ENCODE measurements at regions not wholly inside any gene's neighbourhood (a gene's known extent, or its start where the extent isn't known, plus 50 kb on each side); places are given as distances from the start of the nearest gene placed in this dataset.
"Not testable (repeated sequence)": the region's sequence is repeated elsewhere in the genome, so short reads cannot be mapped to it uniquely, and the experiment has no call there.

GRCh38 chr15:70374096-70374495 lies 276.4 kb upstream of the TLE3 start:
- Mint-ChIP-seq H3K36me3 (ENCODE audit: low read depth) (no peaks in the 10 kb centered on the region), H3K27me3 (ENCODE audit: insufficient read depth) (peaks cover 52% of the 10 kb centered on the region), H3K9me3 (no peaks in the 10 kb centered on the region), H3K4me3 (no peak overlapping the region), H3K4me1 (ENCODE audit: low read depth) (peaks cover 21% of the 10 kb centered on the region), H3K27ac (no peak overlapping the region)
- TF ChIP-seq CTCF (IDR thresholded peaks at IDR 0.05), result no peak
- no peak for DNase-seq

DNA sequence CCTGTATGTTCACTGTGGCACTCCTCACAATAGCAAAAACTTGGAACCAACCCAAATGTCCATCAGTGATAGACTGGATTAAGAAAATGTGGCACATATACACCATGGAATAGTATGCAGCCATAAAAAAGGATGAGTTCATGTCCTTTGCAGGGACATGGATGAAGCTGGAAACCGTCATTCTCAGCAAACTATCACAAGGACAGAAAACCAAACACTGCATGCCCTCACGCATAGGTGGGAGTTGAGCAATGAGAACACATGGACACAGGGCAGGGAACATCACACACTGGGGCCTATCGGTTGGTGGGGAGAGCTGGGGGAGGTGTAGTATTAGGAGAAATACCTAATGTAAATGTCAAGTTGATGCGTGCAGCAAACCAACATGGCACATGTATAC lies 275.7 kb upstream of the TLE3 start:
- H3K4me3 Mint-ChIP-seq; H3K36me3 Mint-ChIP-seq (ENCODE audit: low read depth); DNase-seq; H3K9me3 Mint-ChIP-seq; H3K27ac Mint-ChIP-seq: not testable (repeated sequence)
- H3K4me1 Mint-ChIP-seq (ENCODE audit: low read depth), result peaks cover 21% of the 10 kb centered on the region
- peaks cover 47% of the 10 kb centered on the region for H3K27me3 Mint-ChIP-seq (ENCODE audit: insufficient read depth)

DNA sequence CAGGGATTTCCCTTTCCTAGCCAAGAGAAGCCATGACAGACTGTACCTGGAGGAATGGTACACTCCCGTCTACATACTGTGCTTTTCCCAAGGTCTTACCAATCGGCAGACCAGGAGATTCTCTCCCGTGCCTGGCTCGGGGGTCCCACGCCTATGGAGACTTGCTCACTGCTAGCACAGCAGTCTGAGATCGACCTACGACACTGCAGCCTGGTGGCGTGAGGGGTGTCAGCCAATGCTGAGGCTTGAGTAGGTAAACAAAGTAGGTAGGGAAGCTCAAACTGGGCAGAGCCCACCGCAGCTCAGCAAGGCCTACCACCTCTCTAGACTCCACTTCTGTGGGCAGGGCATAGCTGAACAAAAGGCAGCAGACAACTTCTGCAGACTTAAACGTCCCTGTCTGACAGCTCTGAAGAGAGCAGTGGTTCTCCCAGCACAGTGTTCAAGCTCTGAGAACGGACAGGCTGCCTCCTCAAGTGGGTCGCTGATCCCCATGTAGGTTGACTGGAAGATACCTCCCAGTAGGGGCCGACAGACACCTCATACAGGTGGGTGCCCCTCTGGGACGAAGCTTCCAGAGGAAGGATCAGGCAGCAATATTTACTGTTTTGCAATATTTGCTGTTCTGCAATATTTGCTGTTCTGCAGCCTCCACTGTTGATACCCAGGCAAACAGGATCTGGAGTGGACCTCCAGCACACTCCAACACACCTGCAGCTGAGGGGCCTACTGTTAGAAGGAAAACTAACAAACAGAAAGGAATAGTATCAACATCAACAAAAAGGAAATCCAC lies 270.4 kb upstream of the TLE3 start:
- H3K4me3 Mint-ChIP-seq; H3K36me3 Mint-ChIP-seq (ENCODE audit: low read depth); H3K9me3 Mint-ChIP-seq; H3K4me1 Mint-ChIP-seq (ENCODE audit: low read depth); DNase-seq; H3K27ac Mint-ChIP-seq: not testable (repeated sequence)
- peaks cover 25% of the 10 kb centered on the region for H3K27me3 Mint-ChIP-seq (ENCODE audit: insufficient read depth)

- H3K4me3 Mint-ChIP-seq; H3K4me1 Mint-ChIP-seq (ENCODE audit: low read depth); DNase-seq; H3K9me3 Mint-ChIP-seq; H3K27ac Mint-ChIP-seq; H3K36me3 Mint-ChIP-seq (ENCODE audit: low read depth): not testable (repeated sequence)
- peaks cover 14% of the 10 kb centered on the region for H3K27me3 Mint-ChIP-seq (ENCODE audit: insufficient read depth)
Measured at GRCh38 chr15:70364023-70364422, 266.3 kb upstream of the TLE3 start.

GRCh38 chr15:70362886-70363285 lies 265.2 kb upstream of the TLE3 start:
- DNase-seq, result no peak
- peak; percentile 79 for TF ChIP-seq CTCF (IDR thresholded peaks at IDR 0.05)
- Mint-ChIP-seq H3K4me3 (no peak overlapping the region), H3K36me3 (ENCODE audit: low read depth) (no peaks in the 10 kb centered on the region), H3K27ac (no peak overlapping the region), H3K27me3 (ENCODE audit: insufficient read depth) (peaks cover 19% of the 10 kb centered on the region), H3K9me3 (no peaks in the 10 kb centered on the region; the same call in 1 of the 2 replicates), H3K4me1 (ENCODE audit: low read depth) (peaks cover 6% of the 10 kb centered on the region; the same call in 1 of the 2 replicates)

- no peak overlapping the region for H3K4me3 Mint-ChIP-seq
- no peak overlapping the region for H3K27ac Mint-ChIP-seq
- H3K36me3 Mint-ChIP-seq (ENCODE audit: low read depth), result no peaks in the 10 kb centered on the region
- TF ChIP-seq CTCF (IDR thresholded peaks at IDR 0.05), result no peak
- DNase-seq, result no peak
- peaks cover 6% of the 10 kb centered on the region; the same call in 1 of the 2 replicates for H3K4me1 Mint-ChIP-seq (ENCODE audit: low read depth)
- no peaks in the 10 kb centered on the region; the same call in 1 of the 2 replicates for H3K9me3 Mint-ChIP-seq
- H3K27me3 Mint-ChIP-seq (ENCODE audit: insufficient read depth), result peaks cover 21% of the 10 kb centered on the region
Measured at GRCh38 chr15:70362350-70362749, 264.6 kb upstream of the TLE3 start.

DNA sequence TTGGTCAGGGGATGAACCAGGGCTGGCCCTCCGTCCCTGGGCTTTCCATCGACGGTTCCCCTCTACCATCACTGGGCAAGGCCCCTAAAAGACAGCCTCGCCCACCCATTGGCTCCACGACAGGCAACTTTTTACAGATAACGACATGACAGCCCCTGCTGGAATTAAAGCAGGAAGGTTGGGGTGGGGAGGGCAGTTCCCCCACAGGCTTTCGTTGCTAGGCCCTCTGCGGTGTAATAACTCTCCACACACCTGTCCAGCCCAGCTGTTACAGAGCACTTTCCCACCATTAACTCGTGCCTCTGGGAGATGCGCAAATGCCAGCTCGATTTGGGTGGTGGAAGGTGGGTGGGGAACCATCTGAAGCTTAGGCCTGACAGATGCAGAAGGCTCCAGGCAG lies 264.2 kb upstream of the TLE3 start:
- Mint-ChIP-seq H3K36me3 (ENCODE audit: low read depth) (no peaks in the 10 kb centered on the region), H3K4me3 (no peak overlapping the region), H3K4me1 (ENCODE audit: low read depth) (peaks cover 6% of the 10 kb centered on the region; the same call in 1 of the 2 replicates), H3K27me3 (ENCODE audit: insufficient read depth) (peaks cover 21% of the 10 kb centered on the region), H3K27ac (no peak overlapping the region), H3K9me3 (no peaks in the 10 kb centered on the region; the same call in 1 of the 2 replicates)
- no peak for DNase-seq
- no peak for TF ChIP-seq CTCF (IDR thresholded peaks at IDR 0.05)
